Heart right ventricle (tissue), 16 donors: ENCODE measurements at regions not wholly inside any gene's neighbourhood (a gene's known extent, or its start where the extent isn't known, plus 50 kb on each side); places are given as distances from the start of the nearest gene placed in this dataset.
"Not testable (repeated sequence)": the region's sequence is repeated elsewhere in the genome, so short reads cannot be mapped to it uniquely, and the experiment has no call there.

Source experiments
- ATAC-seq, 8 donors: fragments of 200-7000 bp; cut with Tn5 transposase; one replicate each; pipeline ENCODE4 v1.9.1; 2020; ENCODE audit warnings: mild to moderate bottlenecking in 8 of 8, moderate library complexity in 8 of 8, moderate number of reproducible peaks in 1 of 8
- DNase-seq, 2 donors: peaks; one replicate each; pipeline ENCODE4 v3.0.0-alpha.2; 2020
- H3K27ac ChIP-seq, 10 donors: fragments of 200-600 bp; sonication (generic) in 2 of 10; one replicate each; pipeline versions ENCODE4 v1.5.0 to v1.8.0; 2020 to 2022; ENCODE audit warnings: mild to moderate bottlenecking in 3 of 10
- H3K27me3 ChIP-seq, 7 donors: fragments of 200-600 bp; one replicate each; pipeline ENCODE4 v1.8.0; 2021 to 2022; ENCODE audit warnings: mild to moderate bottlenecking in 2 of 7
- H3K36me3 ChIP-seq, 9 donors: fragments of 200-600 bp; sonication (generic) in 1 of 9; one replicate each; pipeline versions ENCODE4 v1.5.0 to v1.8.0; 2020 to 2022; ENCODE audit warnings: mild to moderate bottlenecking in 2 of 9
- H3K4me1 ChIP-seq, 9 donors: fragments of 200-600 bp; sonication (generic) in 1 of 9; one replicate each; pipeline versions ENCODE4 v1.5.0 to v1.8.0; 2020 to 2022; ENCODE audit warnings: mild to moderate bottlenecking in 4 of 9
- H3K4me3 ChIP-seq, 10 donors: fragments of 200-600 bp; sonication (generic) in 2 of 10; one replicate each; pipeline versions ENCODE4 v1.5.0 to v1.8.0; 2020 to 2022; ENCODE audit warnings: mild to moderate bottlenecking in 7 of 10, moderate library complexity in 2 of 10
- H3K9me3 ChIP-seq, 11 donors: fragments of 200-600 bp in 10 of 11; sonication (generic) in 2 of 11; one replicate each; pipeline versions ENCODE4 v1.5.0 to v1.8.0; 2013 to 2022; ENCODE audit warnings: mild to moderate bottlenecking in 2 of 11, control low read depth in 1 of 11, moderate library complexity in 1 of 11
- WGBS, 2 donors: extraction: QIAGEN DNeasy Blood & Tissue Kit; methylation state at CpG; one replicate each; pipeline ENCODE4 v1.1.7; 2013; ENCODE audit warnings: inconsistent platforms in 1 of 2; 5-methylcytosine and 5-hydroxymethylcytosine counted together
- intact Hi-C, 10 donors: fragments of 100-400 bp; cut with DNase I; formaldehyde crosslinking; loops; one replicate each; pipeline versions ENCODE4 v1.11.1 to v1.14.2; 2022
- TF ChIP-seq, protein P1 (sequence below), 9 donors: fragments of 200-600 bp; sonication (generic) in 2 of 9; IDR thresholded peaks; one replicate each; pipeline versions ENCODE4 v1.5.0 to v1.8.0; 2021 to 2022; ENCODE audit warnings: antibody characterized with exemption in 9 of 9, mild to moderate bottlenecking in 5 of 9, moderate library complexity in 1 of 9
- donor health status: Arrhythmogenic right ventricular cardiomyopathy.
- donor health status: ischemic (EF 13 %, LVEDD 7.1; RV severe dilation, severe dysfunction).
- donor health status: healthy with polysubstance abuse.
- donor health status: DM: no; HTN: yes; CAD: no.
- donor health status: DM: no; HTN: no; CAD: no.
- donor health status: ischemic (EF 25% LVEDD 6.9; RV normal size, moderate dysfunction).
- donor health status: ischemic (EF 25% LVEDD 5.7; RV mildly dilated, moderate dysfunction).
- donor health status: healthy.
- donor health status: DM: yes; HTN: yes; CAD: no.
- donor health status: Ischemic cardiomyopathy.
- donor health status: ischemic (EF 35%, LVEDD 5.7; RV mildly dilated, moderate dysfunction).
- donor health status: nonischemic (EF 11% LVEDD 7.7; RV severe dilation, severe dysfunction).
- donor health status: DM: yes; HTN: yes; CAD: no.
- donor health status: PGD.
- donor health status: ischemic (EF 29% LVEDD 5.4; RV normal size, mild dysfunction).
- donor health status: nonischemic (EF 23%, LVEDD 6.1; RV moderate dilation, normal function).

DNA sequence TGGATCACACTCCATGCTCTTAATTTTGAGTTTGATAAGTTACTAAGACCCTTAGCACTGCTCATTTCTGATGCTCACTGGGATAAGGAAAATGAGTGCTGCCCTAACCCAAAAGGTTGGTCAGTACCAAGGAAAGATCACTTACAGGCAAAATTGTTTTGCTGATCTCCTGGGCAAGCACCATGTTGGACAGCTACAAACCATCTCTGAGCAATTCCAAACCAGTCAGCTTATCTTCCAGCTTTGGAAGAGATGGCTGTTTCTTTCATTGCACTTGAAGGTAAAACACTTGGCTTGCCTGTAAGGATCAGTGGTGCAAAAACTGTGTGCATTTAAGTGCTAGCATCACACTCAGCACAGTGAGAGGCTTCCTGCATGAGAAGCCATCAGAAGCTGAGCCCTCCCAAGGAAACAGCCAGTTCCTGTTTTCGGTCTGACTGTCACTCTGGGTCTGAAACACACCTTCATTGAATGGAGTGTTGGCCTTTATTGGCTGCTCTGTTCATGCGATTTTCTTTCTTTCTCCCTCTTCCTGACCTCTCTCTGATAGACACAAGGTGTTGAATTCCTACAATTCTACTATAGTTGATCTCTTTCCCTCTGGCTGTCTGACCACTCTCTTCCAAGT lies 126.4 kb upstream of the GHITM start:
- intact Hi-C loops: no loop called here
- Histone ChIP-seq H3K9me3 (peaks cover 0 to 6% (median 0%) of the 10 kb centered on the region in 11 donors), H3K4me3 (no peak overlapping the region), H3K27me3 (peaks cover 0 to 46% (median 0%) of the 10 kb centered on the region in 7 donors), H3K36me3 (no peaks in the 10 kb centered on the region), H3K27ac (no peak overlapping the region), H3K4me1 (no peaks in the 10 kb centered on the region)
- ATAC-seq (no peak), DNase-seq (no peak)
- TF ChIP-seq, protein P1, sequence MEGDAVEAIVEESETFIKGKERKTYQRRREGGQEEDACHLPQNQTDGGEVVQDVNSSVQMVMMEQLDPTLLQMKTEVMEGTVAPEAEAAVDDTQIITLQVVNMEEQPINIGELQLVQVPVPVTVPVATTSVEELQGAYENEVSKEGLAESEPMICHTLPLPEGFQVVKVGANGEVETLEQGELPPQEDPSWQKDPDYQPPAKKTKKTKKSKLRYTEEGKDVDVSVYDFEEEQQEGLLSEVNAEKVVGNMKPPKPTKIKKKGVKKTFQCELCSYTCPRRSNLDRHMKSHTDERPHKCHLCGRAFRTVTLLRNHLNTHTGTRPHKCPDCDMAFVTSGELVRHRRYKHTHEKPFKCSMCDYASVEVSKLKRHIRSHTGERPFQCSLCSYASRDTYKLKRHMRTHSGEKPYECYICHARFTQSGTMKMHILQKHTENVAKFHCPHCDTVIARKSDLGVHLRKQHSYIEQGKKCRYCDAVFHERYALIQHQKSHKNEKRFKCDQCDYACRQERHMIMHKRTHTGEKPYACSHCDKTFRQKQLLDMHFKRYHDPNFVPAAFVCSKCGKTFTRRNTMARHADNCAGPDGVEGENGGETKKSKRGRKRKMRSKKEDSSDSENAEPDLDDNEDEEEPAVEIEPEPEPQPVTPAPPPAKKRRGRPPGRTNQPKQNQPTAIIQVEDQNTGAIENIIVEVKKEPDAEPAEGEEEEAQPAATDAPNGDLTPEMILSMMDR (IDR thresholded peaks at IDR 0.05): no peak
- WGBS, 2 donors: 48 to 49% methylated on average over 2 of the region's 2 CpGs

DNA sequence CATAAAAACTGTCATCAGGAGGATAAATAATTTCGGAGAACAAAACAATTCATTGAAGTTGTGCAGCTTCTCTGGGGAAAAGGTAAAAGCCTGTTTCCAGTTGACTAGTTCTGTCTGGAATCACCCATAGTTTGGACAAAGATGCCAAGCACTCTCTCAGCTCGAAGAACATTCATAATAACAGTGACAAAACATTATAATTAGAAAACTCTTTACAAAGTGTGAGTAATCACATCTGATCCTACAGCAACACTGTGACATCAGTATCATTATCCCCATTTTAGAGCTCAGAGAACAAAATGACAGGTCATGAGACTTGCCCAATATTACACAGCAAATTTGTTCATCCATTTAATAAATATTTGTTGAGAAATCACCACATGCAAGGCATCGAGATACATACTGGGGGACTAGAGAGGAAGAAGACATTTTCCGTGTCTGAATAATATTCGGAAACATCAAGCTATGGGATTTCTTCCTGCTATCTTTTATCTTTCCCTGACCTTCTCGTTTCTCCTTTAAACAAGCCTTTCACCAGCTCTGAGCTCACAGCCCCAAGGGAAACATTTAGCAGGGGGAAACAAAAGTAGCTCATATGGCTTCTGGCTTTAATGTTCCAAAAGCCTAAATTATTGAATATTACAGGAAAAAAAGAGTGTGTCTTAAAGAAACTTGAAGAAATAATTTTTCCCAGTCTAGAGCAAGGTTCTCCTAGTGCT lies 123.3 kb upstream of the GHITM start:
- TF ChIP-seq, protein P1 (IDR thresholded peaks at IDR 0.05): no peak
- ATAC-seq: no peak
- 40 to 44% methylated on average over 6 of the region's 6 CpGs for WGBS, 2 donors
- Histone ChIP-seq H3K36me3 (no peaks in the 10 kb centered on the region), H3K4me1 (no peaks in the 10 kb centered on the region), H3K4me3 (no peak overlapping the region), H3K27ac (no peak overlapping the region), H3K27me3 (peaks cover 0 to 27% (median 0%) of the 10 kb centered on the region in 7 donors), H3K9me3 (peaks cover 0 to 9% (median 0%) of the 10 kb centered on the region in 11 donors)
- intact Hi-C loops: no loop called here
- no peak for DNase-seq

DNA sequence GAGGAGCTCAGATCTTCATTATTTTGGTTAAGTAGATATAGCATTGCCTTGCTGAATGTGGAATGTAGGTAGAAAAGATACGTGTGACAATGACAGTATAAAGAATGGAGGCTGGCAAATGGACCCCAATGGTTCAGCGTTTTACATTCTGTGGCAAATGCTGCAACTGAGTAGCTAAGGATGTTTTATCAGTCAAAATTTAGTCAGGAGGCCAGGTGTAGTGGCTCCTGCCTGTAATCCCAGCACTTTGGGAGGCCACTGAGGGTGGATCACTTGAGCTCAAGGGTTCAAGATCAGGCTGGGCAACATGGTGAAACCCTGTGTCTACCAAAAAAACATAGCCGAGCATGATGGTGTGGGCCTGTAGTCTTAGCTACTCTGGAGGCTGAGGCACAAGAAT lies 120.5 kb upstream of the GHITM start:
- Histone ChIP-seq H3K9me3 (peaks cover 0 to 33% (median 0%) of the 10 kb centered on the region in 11 donors), H3K27ac (no peak overlapping the region), H3K36me3 (no peaks in the 10 kb centered on the region), H3K4me3 (no peak overlapping the region), H3K27me3 (peaks cover 0 to 20% (median 0%) of the 10 kb centered on the region in 7 donors), H3K4me1 (no peaks in the 10 kb centered on the region)
- TF ChIP-seq, protein P1 (IDR thresholded peaks at IDR 0.05): no peak
- ATAC-seq: no peak
- DNase-seq: no peak
- WGBS, 2 donors: 90 to 95% methylated on average over 3 of the region's 3 CpGs
- intact Hi-C loops: no loop called here

DNA sequence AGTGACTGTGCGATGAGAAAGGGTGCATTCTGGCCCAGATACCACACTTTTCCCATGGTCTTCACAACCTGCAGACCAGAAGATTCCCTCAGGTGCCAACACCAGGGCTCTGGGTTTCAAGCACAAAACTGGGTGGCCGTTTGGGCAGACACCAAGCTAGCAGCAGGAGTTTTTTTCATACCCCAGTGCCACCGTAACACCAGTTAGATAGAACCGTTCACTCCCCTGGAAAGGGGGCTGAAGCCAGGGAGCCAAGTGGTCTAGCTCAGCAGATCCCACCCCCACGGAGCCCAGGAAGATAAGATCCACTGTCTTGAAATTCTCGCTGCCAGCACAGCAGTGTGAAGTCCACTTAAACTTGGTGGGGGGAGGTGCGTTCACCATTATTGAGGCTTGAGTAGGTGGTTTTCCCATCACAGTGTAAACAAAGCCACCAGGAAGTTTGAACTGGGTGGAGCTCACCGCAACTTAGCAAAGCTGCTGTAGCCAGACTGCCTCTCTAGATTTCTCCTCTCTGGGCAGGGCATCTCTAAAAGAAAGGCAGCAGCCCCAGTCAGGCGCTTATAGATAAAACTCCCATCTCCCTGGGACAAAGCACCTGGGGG lies 119.4 kb upstream of the GHITM start:
- 63 to 68% methylated on average over 9 of the region's 9 CpGs for WGBS, 2 donors
- intact Hi-C loops, H3K4me3 ChIP-seq, DNase-seq, H3K36me3 ChIP-seq, H3K4me1 ChIP-seq, H3K27ac ChIP-seq, ATAC-seq: not testable (repeated sequence)
- peaks cover 0 to 19% (median 0%) of the 10 kb centered on the region in 7 donors for H3K27me3 ChIP-seq
- peaks cover 0 to 41% (median 5%) of the 10 kb centered on the region in 11 donors for H3K9me3 ChIP-seq
